SK-N-MC (cell line): ENCODE measurements at regions not wholly inside any gene's neighbourhood (a gene's known extent, or its start where the extent isn't known, plus 50 kb on each side); places are given as distances from the start of the nearest gene placed in this dataset.

Experiments
- EZH2 ChIP-seq: fragments of 200-600 bp; sonication (generic); IDR thresholded peaks from one replicate; pipeline ENCODE4 v1.6.1; 2017; ENCODE audit warnings: antibody characterized with exemption
- POLR2AphosphoS5 ChIP-seq: IDR thresholded peaks from 2 replicates; pipeline ENCODE4 v1.6.1; 2012; ENCODE audit warnings: mild to moderate bottlenecking, low read depth, low read length, borderline replicate concordance

- no peak for TF ChIP-seq EZH2
- no peak; the same call in 1 of the 2 replicates for TF ChIP-seq POLR2AphosphoS5
Measured at GRCh38 chr12:19006626-19007137, 122.9 kb upstream of the PLEKHA5 start.
